Left lung (tissue), 4 donors: ENCODE measurements at regions not wholly inside any gene's neighbourhood (a gene's known extent, or its start where the extent isn't known, plus 50 kb on each side); places are given as distances from the start of the nearest gene placed in this dataset.
"Not testable (repeated sequence)": the region's sequence is repeated elsewhere in the genome, so short reads cannot be mapped to it uniquely, and the experiment has no call there.

ENCODE experiments used
- ATAC-seq: fragments of 200-7000 bp; cut with Tn5 transposase; one replicate; pipeline ENCODE4 v1.9.1; 2020; ENCODE audit warnings: moderate library complexity
- DNase-seq, 4 donors: peaks; one replicate each; pipeline ENCODE4 v3.0.0-alpha.2; 2013 to 2020
- H3K27ac ChIP-seq, 2 donors: fragments of 200-600 bp; sonication (generic) in 1 of 2; one replicate each; pipeline versions ENCODE4 v1.5.0 to v1.8.0; 2020 to 2021
- H3K27me3 ChIP-seq, 2 donors: fragments of 200-600 bp; sonication (generic) in 1 of 2; one replicate each; pipeline versions ENCODE4 v1.5.0 to v1.8.0; 2020 to 2021
- H3K36me3 ChIP-seq, 2 donors: fragments of 200-600 bp; sonication (generic) in 1 of 2; one replicate each; pipeline versions ENCODE4 v1.5.0 to v1.8.0; 2020 to 2021
- H3K4me1 ChIP-seq, 2 donors: fragments of 200-600 bp; one replicate each; pipeline ENCODE4 v1.8.0; 2021
- H3K4me3 ChIP-seq, 2 donors: fragments of 200-600 bp; sonication (generic) in 1 of 2; one replicate each; pipeline versions ENCODE4 v1.5.0 to v1.8.0; 2020 to 2021; ENCODE audit warnings: mild to moderate bottlenecking in 1 of 2
- H3K9me3 ChIP-seq, 2 donors: fragments of 200-600 bp; sonication (generic) in 1 of 2; one replicate each; pipeline versions ENCODE4 v1.5.0 to v1.8.0; 2020 to 2021
- intact Hi-C, 2 donors: fragments of 100-400 bp; cut with DNase I; formaldehyde crosslinking; loops; one replicate each; pipeline versions ENCODE4 v1.11.2 to v1.14.2; 2022
- TF ChIP-seq, protein P1 (sequence below), 2 donors: fragments of 200-600 bp; sonication (generic) in 1 of 2; IDR thresholded peaks; one replicate each; pipeline versions ENCODE4 v1.5.0 to v1.8.0; 2021; ENCODE audit warnings: antibody characterized with exemption in 2 of 2
- donor health status: DM: no; HTN: yes; CAD: no.
- donor health status: DM: no; HTN: no; CAD: no.

- Histone ChIP-seq H3K9me3 (peaks cover 0 to 8% of the 10 kb centered on the region in 2 donors), H3K27me3 (no peaks in the 10 kb centered on the region), H3K27ac (no peak overlapping the region), H3K4me3 (no peak overlapping the region), H3K4me1 (no peaks in the 10 kb centered on the region), H3K36me3 (no peaks in the 10 kb centered on the region)
- TF ChIP-seq, protein P1, sequence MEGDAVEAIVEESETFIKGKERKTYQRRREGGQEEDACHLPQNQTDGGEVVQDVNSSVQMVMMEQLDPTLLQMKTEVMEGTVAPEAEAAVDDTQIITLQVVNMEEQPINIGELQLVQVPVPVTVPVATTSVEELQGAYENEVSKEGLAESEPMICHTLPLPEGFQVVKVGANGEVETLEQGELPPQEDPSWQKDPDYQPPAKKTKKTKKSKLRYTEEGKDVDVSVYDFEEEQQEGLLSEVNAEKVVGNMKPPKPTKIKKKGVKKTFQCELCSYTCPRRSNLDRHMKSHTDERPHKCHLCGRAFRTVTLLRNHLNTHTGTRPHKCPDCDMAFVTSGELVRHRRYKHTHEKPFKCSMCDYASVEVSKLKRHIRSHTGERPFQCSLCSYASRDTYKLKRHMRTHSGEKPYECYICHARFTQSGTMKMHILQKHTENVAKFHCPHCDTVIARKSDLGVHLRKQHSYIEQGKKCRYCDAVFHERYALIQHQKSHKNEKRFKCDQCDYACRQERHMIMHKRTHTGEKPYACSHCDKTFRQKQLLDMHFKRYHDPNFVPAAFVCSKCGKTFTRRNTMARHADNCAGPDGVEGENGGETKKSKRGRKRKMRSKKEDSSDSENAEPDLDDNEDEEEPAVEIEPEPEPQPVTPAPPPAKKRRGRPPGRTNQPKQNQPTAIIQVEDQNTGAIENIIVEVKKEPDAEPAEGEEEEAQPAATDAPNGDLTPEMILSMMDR (IDR thresholded peaks at IDR 0.05): no peak
- DNase-seq (no peak), ATAC-seq (no peak)
- intact Hi-C loops: no loop called here
Measured at GRCh38 chr7:153696242-153696641, 356.0 kb upstream of the DPP6 start.

- no peaks in the 10 kb centered on the region for H3K27me3 ChIP-seq
- intact Hi-C loops: no loop called here
- ATAC-seq (no peak), DNase-seq (no peak)
- H3K9me3 ChIP-seq: peaks cover 0 to 10% of the 10 kb centered on the region in 2 donors
- no peaks in the 10 kb centered on the region for H3K4me1 ChIP-seq
- TF ChIP-seq, protein P1 (IDR thresholded peaks at IDR 0.05): no peak
- no peak overlapping the region for H3K4me3 ChIP-seq
- no peak overlapping the region for H3K27ac ChIP-seq
- H3K36me3 ChIP-seq: no peaks in the 10 kb centered on the region
Measured at GRCh38 chr7:153698046-153698445, 354.2 kb upstream of the DPP6 start.

- DNase-seq (no peak), ATAC-seq (no peak)
- intact Hi-C loops: no loop called here
- no peak overlapping the region for H3K4me3 ChIP-seq
- H3K27me3 ChIP-seq: no peaks in the 10 kb centered on the region
- H3K36me3 ChIP-seq: no peaks in the 10 kb centered on the region
- peaks cover 0 to 10% of the 10 kb centered on the region in 2 donors for H3K9me3 ChIP-seq
- no peaks in the 10 kb centered on the region for H3K4me1 ChIP-seq
- no peak overlapping the region for H3K27ac ChIP-seq
- TF ChIP-seq, protein P1 (IDR thresholded peaks at IDR 0.05): no peak
Measured at GRCh38 chr7:153701678-153702077, 350.5 kb upstream of the DPP6 start.

DNA sequence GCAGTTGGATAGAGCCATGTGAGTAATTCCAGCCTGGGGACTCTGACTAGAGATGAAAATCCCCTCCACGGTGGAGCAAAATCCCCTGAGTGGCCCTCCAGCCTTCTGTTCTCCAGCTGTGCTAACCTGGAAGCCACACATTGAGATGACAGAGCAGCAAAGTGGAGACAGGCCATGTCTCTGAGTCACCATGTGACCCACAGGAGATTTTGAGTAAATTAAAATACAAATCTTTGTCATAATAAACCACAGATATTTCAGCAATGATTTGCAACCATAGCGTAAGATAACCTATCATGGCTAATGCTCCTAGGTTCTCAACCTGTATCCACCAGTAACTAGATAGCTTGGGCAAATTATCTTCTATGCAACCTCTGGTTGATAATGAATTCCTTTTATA lies 328.3 kb upstream of the DPP6 start:
- intact Hi-C loops: not testable (repeated sequence)

GRCh38 chr7:153731504-153731903 lies 320.7 kb upstream of the DPP6 start:
- ATAC-seq, intact Hi-C loops, H3K4me3 ChIP-seq, H3K27me3 ChIP-seq, H3K27ac ChIP-seq, H3K36me3 ChIP-seq, H3K9me3 ChIP-seq, DNase-seq, H3K4me1 ChIP-seq: not testable (repeated sequence)

More for the DNA sequence above, 328.3 kb upstream of the DPP6 start:
- not testable (repeated sequence) for ATAC-seq, H3K4me3 ChIP-seq, H3K36me3 ChIP-seq, H3K27me3 ChIP-seq, H3K4me1 ChIP-seq, H3K27ac ChIP-seq, DNase-seq, H3K9me3 ChIP-seq

GRCh38 chr7:153743434-153743833 lies 308.8 kb upstream of the DPP6 start:
- H3K4me1 ChIP-seq, H3K4me3 ChIP-seq, ATAC-seq, DNase-seq, intact Hi-C loops, H3K9me3 ChIP-seq, H3K36me3 ChIP-seq, H3K27me3 ChIP-seq, H3K27ac ChIP-seq: not testable (repeated sequence)

- H3K4me1 ChIP-seq, DNase-seq, H3K27ac ChIP-seq, H3K4me3 ChIP-seq, intact Hi-C loops, ATAC-seq, H3K36me3 ChIP-seq, H3K9me3 ChIP-seq: not testable (repeated sequence)
- peaks cover 0 to 11% of the 10 kb centered on the region in 2 donors for H3K27me3 ChIP-seq
Measured at GRCh38 chr7:153747969-153748368, 304.2 kb upstream of the DPP6 start.

GRCh38 chr7:153748885-153749284 lies 303.3 kb upstream of the DPP6 start:
- H3K9me3 ChIP-seq, H3K36me3 ChIP-seq, H3K27ac ChIP-seq, H3K4me3 ChIP-seq, DNase-seq, ATAC-seq, intact Hi-C loops, H3K4me1 ChIP-seq: not testable (repeated sequence)
- H3K27me3 ChIP-seq: peaks cover 0 to 11% of the 10 kb centered on the region in 2 donors

- H3K36me3 ChIP-seq, H3K4me3 ChIP-seq, H3K27me3 ChIP-seq, intact Hi-C loops, DNase-seq, H3K27ac ChIP-seq, H3K4me1 ChIP-seq, H3K9me3 ChIP-seq, ATAC-seq: not testable (repeated sequence)
Measured at GRCh38 chr7:153765869-153766268, 286.3 kb upstream of the DPP6 start.

- H3K27ac ChIP-seq, H3K27me3 ChIP-seq, H3K4me1 ChIP-seq, H3K9me3 ChIP-seq, ATAC-seq, intact Hi-C loops, H3K4me3 ChIP-seq, H3K36me3 ChIP-seq, DNase-seq: not testable (repeated sequence)
Measured at GRCh38 chr7:153766926-153767325, 285.3 kb upstream of the DPP6 start.
